ENCODE measurements at regions not wholly inside any gene's neighbourhood (a gene's known extent, or its start where the extent isn't known, plus 50 kb on each side); places are given as distances from the start of the nearest gene placed in this dataset.

GRCh38 chr15:95254263-95254662 is 1022.9 kb downstream of the MCTP2 start:
- TF ChIP-seq FOXP2 (optimal IDR thresholded peaks at IDR 0.05; ENCODE audit: borderline replicate concordance, extremely low read depth, extremely low read length, insufficient read depth): no peak
- TF ChIP-seq REST (IDR thresholded peaks at IDR 0.05; ENCODE audit: insufficient read depth in 1 of 2, low read depth in 2 of 2, low read length in 2 of 2): no peak
- TF ChIP-seq POLR2AphosphoS5 (IDR thresholded peaks at IDR 0.05; ENCODE audit: low read depth, low read length): no peak
- TF ChIP-seq SIN3A (IDR thresholded peaks at IDR 0.05; ENCODE audit: borderline replicate concordance, insufficient read depth, low read length): no peak
- TF ChIP-seq TAF1 (IDR thresholded peaks at IDR 0.05; ENCODE audit: borderline replicate concordance, insufficient read depth, low read length): no peak

GRCh38 chr15:95259513-95259912 is 1028.2 kb downstream of the MCTP2 start:
- TF ChIP-seq REST (IDR thresholded peaks at IDR 0.05; ENCODE audit: insufficient read depth in 1 of 2, low read depth in 2 of 2, low read length in 2 of 2) (no peak), SIN3A (IDR thresholded peaks at IDR 0.05; ENCODE audit: borderline replicate concordance, insufficient read depth, low read length) (no peak), FOXP2 (optimal IDR thresholded peaks at IDR 0.05; ENCODE audit: borderline replicate concordance, extremely low read depth, extremely low read length, insufficient read depth) (no peak), TAF1 (IDR thresholded peaks at IDR 0.05; ENCODE audit: borderline replicate concordance, insufficient read depth, low read length) (no peak), POLR2AphosphoS5 (IDR thresholded peaks at IDR 0.05; ENCODE audit: low read depth, low read length) (no peak)

GRCh38 chr15:95259965-95260364 is 1028.6 kb downstream of the MCTP2 start:
- TF ChIP-seq POLR2AphosphoS5 (IDR thresholded peaks at IDR 0.05; ENCODE audit: low read depth, low read length) (no peak), REST (IDR thresholded peaks at IDR 0.05; ENCODE audit: insufficient read depth in 1 of 2, low read depth in 2 of 2, low read length in 2 of 2) (no peak), FOXP2 (optimal IDR thresholded peaks at IDR 0.05; ENCODE audit: borderline replicate concordance, extremely low read depth, extremely low read length, insufficient read depth) (no peak), SIN3A (IDR thresholded peaks at IDR 0.05; ENCODE audit: borderline replicate concordance, insufficient read depth, low read length) (no peak), TAF1 (IDR thresholded peaks at IDR 0.05; ENCODE audit: borderline replicate concordance, insufficient read depth, low read length) (no peak)

- no peak for TF ChIP-seq POLR2AphosphoS5 (IDR thresholded peaks at IDR 0.05; ENCODE audit: low read depth, low read length)
- TF ChIP-seq TAF1 (IDR thresholded peaks at IDR 0.05; ENCODE audit: borderline replicate concordance, insufficient read depth, low read length): no peak
- no peak for TF ChIP-seq SIN3A (IDR thresholded peaks at IDR 0.05; ENCODE audit: borderline replicate concordance, insufficient read depth, low read length)
- no peak for TF ChIP-seq REST (IDR thresholded peaks at IDR 0.05; ENCODE audit: insufficient read depth in 1 of 2, low read depth in 2 of 2, low read length in 2 of 2)
- TF ChIP-seq FOXP2 (optimal IDR thresholded peaks at IDR 0.05; ENCODE audit: borderline replicate concordance, extremely low read depth, extremely low read length, insufficient read depth): no peak
Observed at GRCh38 chr15:95260856-95261255, 1029.5 kb downstream of the MCTP2 start.

- TF ChIP-seq REST (IDR thresholded peaks at IDR 0.05; ENCODE audit: insufficient read depth in 1 of 2, low read depth in 2 of 2, low read length in 2 of 2) (no peak), FOXP2 (optimal IDR thresholded peaks at IDR 0.05; ENCODE audit: borderline replicate concordance, extremely low read depth, extremely low read length, insufficient read depth) (no peak), SIN3A (IDR thresholded peaks at IDR 0.05; ENCODE audit: borderline replicate concordance, insufficient read depth, low read length) (no peak), POLR2AphosphoS5 (IDR thresholded peaks at IDR 0.05; ENCODE audit: low read depth, low read length) (no peak), TAF1 (IDR thresholded peaks at IDR 0.05; ENCODE audit: borderline replicate concordance, insufficient read depth, low read length) (no peak)
Observed at GRCh38 chr15:95261546-95261945, 1030.2 kb downstream of the MCTP2 start.

Measured in PFSK-1 (cell line).